ENCODE measurements at regions not wholly inside any gene's neighbourhood (a gene's known extent, or its start where the extent isn't known, plus 50 kb on each side); places are given as distances from the start of the nearest gene placed in this dataset.

DNA sequence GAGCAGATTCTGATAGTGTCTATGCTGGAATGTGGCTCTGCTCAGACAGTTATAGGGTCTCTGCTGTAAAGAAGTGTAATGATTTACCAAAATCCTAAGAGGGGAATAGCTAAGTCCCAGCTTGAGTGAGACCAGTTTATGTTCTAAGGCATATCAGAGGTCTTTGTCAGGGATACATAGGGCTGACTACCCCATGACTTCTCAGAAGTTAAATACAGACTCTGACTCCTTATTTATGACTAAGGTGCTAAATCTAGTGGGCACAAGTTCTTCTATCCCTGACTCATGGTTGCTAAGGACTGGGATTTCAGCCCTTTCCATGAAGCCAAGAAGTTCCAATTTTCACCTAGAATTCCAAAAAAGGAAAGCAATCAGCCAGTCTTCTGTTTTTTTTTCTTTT, 192.6 kb upstream of the POU1F1 start:
- H3K4me1 ChIP-seq (ENCODE audit: control insufficient read depth in 2 of 2, insufficient read depth in 1 of 2, low read depth in 1 of 2, low read length in 2 of 2): no peaks in the 10 kb centered on the region
- no peak overlapping the region for H2AK5ac ChIP-seq (ENCODE audit: low read depth, low read length)
- no peak overlapping the region for H3K4ac ChIP-seq (ENCODE audit: low read length)
- no peak overlapping the region for H3K14ac ChIP-seq (ENCODE audit: low read length)
- no peaks in the 10 kb centered on the region for H3K9me3 ChIP-seq (replicated peaks in 1 of 2; ENCODE audit: control insufficient read depth in 2 of 2, insufficient read depth in 1 of 2, low read depth in 1 of 2, low read length in 2 of 2)
- no peak overlapping the region for H4K91ac ChIP-seq (ENCODE audit: low read depth, low read length, poor library complexity)
- H2BK120ac ChIP-seq (ENCODE audit: low read depth, low read length): no peak overlapping the region
- H2BK12ac ChIP-seq (ENCODE audit: low read length): no peak overlapping the region
- H3K27me3 ChIP-seq (ENCODE audit: control insufficient read depth in 3 of 3, insufficient read depth in 3 of 3, low read depth in 1 of 3, low read length in 3 of 3): no peaks in the 10 kb centered on the region
- no peak overlapping the region for H2BK5ac ChIP-seq (ENCODE audit: low read length)
- H3K79me1 ChIP-seq (ENCODE audit: low read depth, low read length): no peaks in the 10 kb centered on the region
- no peak for DNase-seq (ENCODE audit: low spot score)
- H3K4me2 ChIP-seq (ENCODE audit: insufficient read depth, low read length, poor library complexity, severe bottlenecking): no peak overlapping the region
- no peak overlapping the region for H3K4me3 ChIP-seq (ENCODE audit: low read length in 2 of 2)
- H3K23ac ChIP-seq (ENCODE audit: low read depth, low read length, poor library complexity): no peak overlapping the region
- no peak overlapping the region for H4K8ac ChIP-seq (ENCODE audit: low read depth, low read length)
- H3K36me3 ChIP-seq (replicated peaks in 1 of 2; ENCODE audit: control insufficient read depth in 2 of 2, insufficient read depth in 2 of 2, low read length in 2 of 2): no peaks in the 10 kb centered on the region
- no peak overlapping the region for H2AFZ ChIP-seq (ENCODE audit: low read length)
- H2BK15ac ChIP-seq (ENCODE audit: low read length): no peak overlapping the region
- H3K27ac ChIP-seq (replicated peaks; ENCODE audit: low read length): no peak overlapping the region
- H3K18ac ChIP-seq (ENCODE audit: low read length): no peak overlapping the region
- no peak overlapping the region for H3K9ac ChIP-seq (ENCODE audit: low read depth, low read length, poor library complexity)

DNA sequence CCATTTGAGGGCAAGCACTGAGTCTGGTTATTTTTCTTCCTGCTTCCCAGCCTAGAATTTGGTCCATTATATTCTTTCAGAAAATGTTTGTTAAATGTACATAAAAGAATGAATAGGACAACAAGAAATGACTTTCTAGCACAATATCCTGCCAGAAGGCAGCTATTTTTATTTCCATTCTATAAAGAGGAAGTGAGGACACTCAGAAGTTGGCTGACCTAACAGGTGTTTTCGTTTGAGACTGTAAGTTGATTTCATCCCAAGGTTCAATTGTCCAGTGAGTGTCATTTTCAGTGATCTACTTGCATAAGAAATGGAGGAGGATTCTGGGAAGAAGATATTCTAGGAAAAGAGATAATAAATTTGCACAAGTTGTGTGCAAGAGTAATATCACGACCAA, 191.9 kb upstream of the POU1F1 start:
- no peak overlapping the region for H3K4ac ChIP-seq (ENCODE audit: low read length)
- no peaks in the 10 kb centered on the region for H3K9me3 ChIP-seq (replicated peaks in 1 of 2; ENCODE audit: control insufficient read depth in 2 of 2, insufficient read depth in 1 of 2, low read depth in 1 of 2, low read length in 2 of 2)
- no peak overlapping the region for H3K4me3 ChIP-seq (ENCODE audit: low read length in 2 of 2)
- no peak overlapping the region for H3K9ac ChIP-seq (ENCODE audit: low read depth, low read length, poor library complexity)
- no peak overlapping the region for H3K23ac ChIP-seq (ENCODE audit: low read depth, low read length, poor library complexity)
- no peak for DNase-seq (ENCODE audit: low spot score)
- no peak overlapping the region for H2BK15ac ChIP-seq (ENCODE audit: low read length)
- no peak overlapping the region for H2BK5ac ChIP-seq (ENCODE audit: low read length)
- H4K8ac ChIP-seq (ENCODE audit: low read depth, low read length): no peak overlapping the region
- no CpG with 5 or more reads among the region's 2 CpGs for WGBS, 2 donors (ENCODE audit: extremely low coverage in 2 of 2, insufficient read length in 2 of 2, insufficient replicate concordance in 1 of 2)
- H3K36me3 ChIP-seq (replicated peaks in 1 of 2; ENCODE audit: control insufficient read depth in 2 of 2, insufficient read depth in 2 of 2, low read length in 2 of 2): no peaks in the 10 kb centered on the region
- no peaks in the 10 kb centered on the region for H3K27me3 ChIP-seq (ENCODE audit: control insufficient read depth in 3 of 3, insufficient read depth in 3 of 3, low read depth in 1 of 3, low read length in 3 of 3)
- H3K79me1 ChIP-seq (ENCODE audit: low read depth, low read length): no peaks in the 10 kb centered on the region
- H2AFZ ChIP-seq (ENCODE audit: low read length): no peak overlapping the region
- H3K27ac ChIP-seq (replicated peaks; ENCODE audit: low read length): no peak overlapping the region
- H4K91ac ChIP-seq (ENCODE audit: low read depth, low read length, poor library complexity): no peak overlapping the region
- no peak overlapping the region for H2AK5ac ChIP-seq (ENCODE audit: low read depth, low read length)
- no peak overlapping the region for H3K4me2 ChIP-seq (ENCODE audit: insufficient read depth, low read length, poor library complexity, severe bottlenecking)
- no peak overlapping the region for H3K18ac ChIP-seq (ENCODE audit: low read length)
- no peak overlapping the region for H2BK12ac ChIP-seq (ENCODE audit: low read length)
- H3K14ac ChIP-seq (ENCODE audit: low read length): no peak overlapping the region
- no peak overlapping the region for H2BK120ac ChIP-seq (ENCODE audit: low read depth, low read length)
- no peaks in the 10 kb centered on the region for H3K4me1 ChIP-seq (ENCODE audit: control insufficient read depth in 2 of 2, insufficient read depth in 1 of 2, low read depth in 1 of 2, low read length in 2 of 2)

GRCh38 chr3:87462228-87462627, 185.8 kb upstream of the POU1F1 start:
- Histone ChIP-seq H2BK15ac (ENCODE audit: low read length) (no peak overlapping the region), H3K4me1 (ENCODE audit: control insufficient read depth in 2 of 2, insufficient read depth in 1 of 2, low read depth in 1 of 2, low read length in 2 of 2) (peaks cover 0 to 3% of the 10 kb centered on the region in 2 donors), H2AK5ac (ENCODE audit: low read depth, low read length) (no peak overlapping the region), H2BK5ac (ENCODE audit: low read length) (no peak overlapping the region), H4K8ac (ENCODE audit: low read depth, low read length) (no peak overlapping the region), H3K9me3 (replicated peaks in 1 of 2; ENCODE audit: control insufficient read depth in 2 of 2, insufficient read depth in 1 of 2, low read depth in 1 of 2, low read length in 2 of 2) (no peaks in the 10 kb centered on the region), H3K27me3 (ENCODE audit: control insufficient read depth in 3 of 3, insufficient read depth in 3 of 3, low read depth in 1 of 3, low read length in 3 of 3) (no peaks in the 10 kb centered on the region), H3K23ac (ENCODE audit: low read depth, low read length, poor library complexity) (no peak overlapping the region), H3K18ac (ENCODE audit: low read length) (no peak overlapping the region), H3K9ac (ENCODE audit: low read depth, low read length, poor library complexity) (no peak overlapping the region), H2BK12ac (ENCODE audit: low read length) (no peak overlapping the region), H3K4me3 (ENCODE audit: low read length in 2 of 2) (no peak overlapping the region), H3K4ac (ENCODE audit: low read length) (no peak overlapping the region), H3K79me1 (ENCODE audit: low read depth, low read length) (no peaks in the 10 kb centered on the region), H3K4me2 (ENCODE audit: insufficient read depth, low read length, poor library complexity, severe bottlenecking) (no peak overlapping the region), H3K14ac (ENCODE audit: low read length) (no peak overlapping the region), H2BK120ac (ENCODE audit: low read depth, low read length) (no peak overlapping the region), H4K91ac (ENCODE audit: low read depth, low read length, poor library complexity) (no peak overlapping the region), H2AFZ (ENCODE audit: low read length) (no peak overlapping the region), H3K36me3 (replicated peaks in 1 of 2; ENCODE audit: control insufficient read depth in 2 of 2, insufficient read depth in 2 of 2, low read length in 2 of 2) (no peaks in the 10 kb centered on the region), H3K27ac (replicated peaks; ENCODE audit: low read length) (no peak overlapping the region)
- no peak for DNase-seq (ENCODE audit: low spot score)

- H2AK5ac ChIP-seq (ENCODE audit: low read depth, low read length): no peak overlapping the region
- H3K36me3 ChIP-seq (replicated peaks in 1 of 2; ENCODE audit: control insufficient read depth in 2 of 2, insufficient read depth in 2 of 2, low read length in 2 of 2): no peaks in the 10 kb centered on the region
- H2BK120ac ChIP-seq (ENCODE audit: low read depth, low read length): no peak overlapping the region
- H3K23ac ChIP-seq (ENCODE audit: low read depth, low read length, poor library complexity): no peak overlapping the region
- H3K9me3 ChIP-seq (replicated peaks in 1 of 2; ENCODE audit: control insufficient read depth in 2 of 2, insufficient read depth in 1 of 2, low read depth in 1 of 2, low read length in 2 of 2): no peaks in the 10 kb centered on the region
- no peaks in the 10 kb centered on the region for H3K79me1 ChIP-seq (ENCODE audit: low read depth, low read length)
- H2BK12ac ChIP-seq (ENCODE audit: low read length): no peak overlapping the region
- no peak overlapping the region for H3K4me2 ChIP-seq (ENCODE audit: insufficient read depth, low read length, poor library complexity, severe bottlenecking)
- H3K9ac ChIP-seq (ENCODE audit: low read depth, low read length, poor library complexity): no peak overlapping the region
- H3K14ac ChIP-seq (ENCODE audit: low read length): no peak overlapping the region
- no peaks in the 10 kb centered on the region for H3K27me3 ChIP-seq (ENCODE audit: control insufficient read depth in 3 of 3, insufficient read depth in 3 of 3, low read depth in 1 of 3, low read length in 3 of 3)
- no peak overlapping the region for H3K4ac ChIP-seq (ENCODE audit: low read length)
- H3K27ac ChIP-seq (replicated peaks; ENCODE audit: low read length): no peak overlapping the region
- H2BK5ac ChIP-seq (ENCODE audit: low read length): no peak overlapping the region
- H3K4me3 ChIP-seq (ENCODE audit: low read length in 2 of 2): no peak overlapping the region
- WGBS, 2 donors (ENCODE audit: extremely low coverage in 2 of 2, insufficient read length in 2 of 2, insufficient replicate concordance in 1 of 2): no CpG with 5 or more reads among the region's 2 CpGs
- DNase-seq (ENCODE audit: low spot score): no peak
- H4K91ac ChIP-seq (ENCODE audit: low read depth, low read length, poor library complexity): no peak overlapping the region
- no peak overlapping the region for H2AFZ ChIP-seq (ENCODE audit: low read length)
- H2BK15ac ChIP-seq (ENCODE audit: low read length): no peak overlapping the region
- H3K4me1 ChIP-seq (ENCODE audit: control insufficient read depth in 2 of 2, insufficient read depth in 1 of 2, low read depth in 1 of 2, low read length in 2 of 2): peaks cover 0 to 3% of the 10 kb centered on the region in 2 donors
- no peak overlapping the region for H3K18ac ChIP-seq (ENCODE audit: low read length)
- H4K8ac ChIP-seq (ENCODE audit: low read depth, low read length): no peak overlapping the region
Observed at GRCh38 chr3:87461443-87461842, 185.1 kb upstream of the POU1F1 start.
